Adipocyte (in vitro differentiated cells): ENCODE measurements at regions not wholly inside any gene's neighbourhood (a gene's known extent, or its start where the extent isn't known, plus 50 kb on each side); places are given as distances from the start of the nearest gene placed in this dataset.

Experiments
- DNase-seq: peaks from one replicate; pipeline ENCODE4 v3.0.0-alpha.2; 2015; ENCODE audit warnings: low read depth
- H3K27me3 ChIP-seq: replicated peaks from 2 replicates; pipeline ENCODE4 v1.7.0; 2013; ENCODE audit warnings: mild to moderate bottlenecking, low read length, moderate library complexity; ENCODE audit not compliant: control insufficient read depth, insufficient read depth
- H3K36me3 ChIP-seq: 2 replicates; pipeline ENCODE4 v1.7.0; 2013; ENCODE audit warnings: low read length, mild to moderate bottlenecking, moderate library complexity; ENCODE audit not compliant: control insufficient read depth, insufficient read depth, severe bottlenecking
- H3K4me1 ChIP-seq: 2 replicates; pipeline ENCODE4 v1.7.0; 2013; ENCODE audit warnings: mild to moderate bottlenecking, low read length, moderate library complexity; ENCODE audit not compliant: control insufficient read depth, insufficient read depth
- H3K4me3 ChIP-seq: 2 replicates; pipeline ENCODE4 v1.7.0; 2013; ENCODE audit warnings: mild to moderate bottlenecking, low read length, moderate library complexity
- H3K9ac ChIP-seq: 2 replicates; pipeline ENCODE4 v1.7.0; 2013; ENCODE audit warnings: mild to moderate bottlenecking, low read length, moderate library complexity
- H3K9me3 ChIP-seq: 2 replicates; pipeline ENCODE4 v1.7.0; 2013; ENCODE audit warnings: mild to moderate bottlenecking, low read length, moderate library complexity; ENCODE audit not compliant: control insufficient read depth

DNA sequence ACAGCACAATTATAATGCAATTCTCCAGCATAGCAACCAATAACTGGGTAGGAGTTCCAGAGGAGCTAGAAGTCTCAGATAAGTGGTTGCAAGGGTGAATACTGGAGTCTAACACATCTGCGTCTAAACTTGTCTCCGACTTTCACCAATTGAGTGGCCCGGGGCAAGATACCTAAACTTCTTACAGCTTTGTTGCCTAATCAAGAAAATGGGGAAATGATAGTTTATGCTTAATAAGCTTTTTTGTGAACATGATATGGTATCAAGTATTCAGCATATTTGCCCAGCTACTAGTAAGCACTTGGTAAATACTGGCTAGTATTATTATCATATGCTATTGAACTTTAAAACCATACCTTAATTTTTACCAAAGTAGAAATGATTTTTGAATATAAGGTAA is 183.5 kb downstream of the KCNJ2 start:
- Histone ChIP-seq H3K4me3 (no peak overlapping the region), H3K27me3 (no peaks in the 10 kb centered on the region), H3K9me3 (no peaks in the 10 kb centered on the region), H3K9ac (no peak overlapping the region), H3K4me1 (peaks cover 13% of the 10 kb centered on the region), H3K36me3 (no peaks in the 10 kb centered on the region)
- DNase-seq = no peak

DNA sequence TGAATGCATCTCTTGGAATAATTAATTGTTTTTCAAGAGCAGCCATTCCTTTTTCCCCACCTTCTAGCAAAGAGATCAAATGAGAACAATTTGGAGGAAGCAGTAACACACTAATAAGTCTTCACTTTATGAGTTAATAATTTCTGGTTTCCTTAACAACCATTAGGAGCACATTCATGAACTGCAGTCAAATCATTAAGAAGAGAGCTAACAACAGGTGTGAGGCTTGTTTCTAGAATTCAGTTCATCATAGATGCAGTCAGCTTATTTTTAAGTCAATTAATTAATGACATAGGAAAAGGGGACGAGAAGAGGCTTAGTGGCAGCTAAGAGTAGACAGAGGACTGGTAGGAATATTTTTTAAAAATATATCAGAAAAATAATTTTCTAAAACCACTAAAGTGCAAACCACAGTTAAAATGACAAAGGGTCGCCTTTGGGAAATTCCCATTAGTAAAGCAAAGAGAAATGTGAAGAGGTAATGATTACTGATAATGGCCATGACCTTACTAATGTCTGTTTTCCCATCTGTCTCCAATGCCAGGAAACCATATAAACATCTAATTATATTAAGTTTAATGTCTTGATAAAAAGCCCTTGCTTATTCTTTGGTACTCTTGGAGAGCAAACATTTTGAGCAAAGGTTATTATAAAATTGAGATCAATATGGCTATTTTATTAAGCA is 184.2 kb downstream of the KCNJ2 start:
- H3K9ac ChIP-seq = no peak overlapping the region
- DNase-seq = no peak
- peaks cover 13% of the 10 kb centered on the region for H3K4me1 ChIP-seq
- no peaks in the 10 kb centered on the region for H3K27me3 ChIP-seq
- H3K4me3 ChIP-seq = no peak overlapping the region
- no peaks in the 10 kb centered on the region for H3K36me3 ChIP-seq
- H3K9me3 ChIP-seq = no peaks in the 10 kb centered on the region

GRCh38 chr17:70355185-70355584 is 185.9 kb downstream of the KCNJ2 start:
- Histone ChIP-seq H3K4me1 (peaks cover 13% of the 10 kb centered on the region), H3K9ac (no peak overlapping the region), H3K9me3 (no peaks in the 10 kb centered on the region), H3K27me3 (no peaks in the 10 kb centered on the region), H3K4me3 (no peak overlapping the region), H3K36me3 (no peaks in the 10 kb centered on the region)
- DNase-seq = no peak

DNA sequence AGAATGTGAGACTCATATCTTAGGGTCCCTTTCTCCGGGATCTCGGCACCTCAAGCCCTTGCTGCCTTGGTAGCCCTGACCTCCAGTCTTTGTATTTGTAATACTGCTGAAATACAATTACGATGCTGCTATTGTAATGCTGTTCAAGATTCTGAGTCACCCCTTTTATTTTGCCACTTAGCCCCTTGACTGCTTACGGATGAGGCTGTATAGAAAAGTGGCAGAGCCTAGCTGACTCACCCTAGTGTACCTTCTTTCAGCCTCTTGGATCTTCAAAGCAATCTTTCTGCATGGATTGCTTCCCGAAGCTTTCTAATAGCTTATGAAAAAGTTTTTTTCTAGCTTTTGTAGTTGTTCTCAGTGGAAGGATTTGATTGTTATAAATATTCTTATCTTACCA is 187.9 kb downstream of the KCNJ2 start:
- Histone ChIP-seq H3K36me3 (no peaks in the 10 kb centered on the region), H3K4me1 (peaks cover 13% of the 10 kb centered on the region), H3K9ac (no peak overlapping the region), H3K27me3 (no peaks in the 10 kb centered on the region), H3K9me3 (no peaks in the 10 kb centered on the region), H3K4me3 (no peak overlapping the region)
- no peak for DNase-seq

- H3K4me3 ChIP-seq = no peak overlapping the region
- no peak overlapping the region for H3K9ac ChIP-seq
- no peaks in the 10 kb centered on the region for H3K27me3 ChIP-seq
- H3K4me1 ChIP-seq = no peaks in the 10 kb centered on the region
- H3K9me3 ChIP-seq = no peaks in the 10 kb centered on the region
- no peaks in the 10 kb centered on the region for H3K36me3 ChIP-seq
- DNase-seq = no peak
Measured at GRCh38 chr17:70365091-70365583, 195.8 kb downstream of the KCNJ2 start.

DNA sequence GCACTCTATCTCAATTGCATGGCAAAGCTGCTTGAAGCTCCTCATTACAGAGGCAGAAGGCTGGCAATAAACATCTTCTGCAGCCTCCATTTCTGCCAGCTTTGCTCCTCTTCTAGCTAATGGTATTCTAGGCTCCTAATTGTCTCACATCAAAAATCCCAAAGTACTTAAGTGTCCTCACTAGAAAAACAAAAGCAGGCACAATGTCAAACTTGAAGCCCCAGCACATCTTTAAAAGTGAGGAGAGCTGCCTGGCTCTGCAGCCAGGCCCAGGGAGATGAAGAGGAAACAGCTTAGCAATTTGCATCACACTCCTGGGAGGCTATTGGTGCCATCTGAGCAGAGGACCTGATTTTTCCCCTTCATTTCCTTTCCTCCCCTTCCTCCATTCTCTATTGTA is 197.1 kb downstream of the KCNJ2 start:
- H3K9me3 ChIP-seq = no peaks in the 10 kb centered on the region
- no peak overlapping the region for H3K4me3 ChIP-seq
- no peaks in the 10 kb centered on the region for H3K4me1 ChIP-seq
- DNase-seq = no peak
- H3K36me3 ChIP-seq = no peaks in the 10 kb centered on the region
- no peaks in the 10 kb centered on the region for H3K27me3 ChIP-seq
- no peak overlapping the region for H3K9ac ChIP-seq

GRCh38 chr17:70368011-70368410 is 198.7 kb downstream of the KCNJ2 start:
- DNase-seq = no peak
- no peak overlapping the region for H3K9ac ChIP-seq
- H3K36me3 ChIP-seq = no peaks in the 10 kb centered on the region
- no peaks in the 10 kb centered on the region for H3K4me1 ChIP-seq
- no peaks in the 10 kb centered on the region for H3K9me3 ChIP-seq
- H3K4me3 ChIP-seq = no peak overlapping the region
- no peaks in the 10 kb centered on the region for H3K27me3 ChIP-seq

GRCh38 chr17:70369391-70369790 is 200.1 kb downstream of the KCNJ2 start:
- no peaks in the 10 kb centered on the region for H3K36me3 ChIP-seq
- no peaks in the 10 kb centered on the region for H3K27me3 ChIP-seq
- H3K4me1 ChIP-seq = no peaks in the 10 kb centered on the region
- no peak overlapping the region for H3K9ac ChIP-seq
- H3K4me3 ChIP-seq = no peak overlapping the region
- DNase-seq = no peak
- no peaks in the 10 kb centered on the region for H3K9me3 ChIP-seq

DNA sequence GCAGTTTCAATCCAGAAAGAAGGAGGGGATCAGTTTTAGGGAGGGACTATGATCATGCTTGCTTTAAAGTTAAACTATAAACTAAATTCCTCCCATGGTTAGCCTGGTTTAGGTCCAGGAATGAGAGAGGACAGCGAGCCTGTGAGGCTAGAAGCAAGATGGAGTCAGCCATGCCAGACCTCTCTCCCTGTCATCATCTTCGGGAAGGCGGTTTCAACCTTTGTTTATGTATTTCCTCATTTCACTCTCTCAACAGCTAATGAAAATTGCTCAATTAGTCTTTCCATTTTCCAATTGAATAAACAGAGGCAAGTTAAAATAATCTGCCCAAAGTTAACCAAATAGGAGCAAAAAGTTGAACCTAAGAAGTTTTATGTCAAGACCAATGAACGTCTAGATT is 201.5 kb downstream of the KCNJ2 start:
- H3K9me3 ChIP-seq = no peaks in the 10 kb centered on the region
- no peak for DNase-seq
- no peaks in the 10 kb centered on the region for H3K4me1 ChIP-seq
- H3K4me3 ChIP-seq = no peak overlapping the region
- H3K36me3 ChIP-seq = no peaks in the 10 kb centered on the region
- H3K9ac ChIP-seq = no peak overlapping the region
- H3K27me3 ChIP-seq = no peaks in the 10 kb centered on the region

- Histone ChIP-seq H3K9ac (no peak overlapping the region), H3K36me3 (no peaks in the 10 kb centered on the region), H3K4me3 (no peak overlapping the region), H3K9me3 (no peaks in the 10 kb centered on the region), H3K4me1 (no peaks in the 10 kb centered on the region), H3K27me3 (no peaks in the 10 kb centered on the region)
- no peak for DNase-seq
Measured at GRCh38 chr17:70373369-70373768, 204.0 kb downstream of the KCNJ2 start.

DNA sequence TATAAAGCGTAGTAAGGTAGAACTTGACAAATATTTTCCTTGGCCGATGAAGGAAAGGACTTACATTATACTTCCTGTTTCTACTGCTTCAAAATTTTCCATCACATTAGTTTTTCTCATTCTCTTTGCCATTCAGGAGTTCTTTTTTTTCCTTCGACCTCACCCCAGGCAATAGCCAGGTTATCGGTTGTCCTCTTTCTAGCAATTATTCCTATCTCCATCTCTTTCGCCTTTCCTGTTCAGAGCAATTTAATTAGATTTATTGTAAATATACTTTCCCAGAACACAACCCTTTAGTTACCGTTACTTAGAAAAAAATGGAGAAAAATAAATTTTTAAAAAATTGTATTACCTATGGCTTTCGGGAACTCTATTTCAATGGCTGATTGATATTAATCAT is 205.2 kb downstream of the KCNJ2 start:
- H3K4me1 ChIP-seq = no peaks in the 10 kb centered on the region
- H3K9me3 ChIP-seq = no peaks in the 10 kb centered on the region
- H3K36me3 ChIP-seq = no peaks in the 10 kb centered on the region
- DNase-seq = no peak
- no peaks in the 10 kb centered on the region for H3K27me3 ChIP-seq
- H3K4me3 ChIP-seq = no peak overlapping the region
- no peak overlapping the region for H3K9ac ChIP-seq

DNA sequence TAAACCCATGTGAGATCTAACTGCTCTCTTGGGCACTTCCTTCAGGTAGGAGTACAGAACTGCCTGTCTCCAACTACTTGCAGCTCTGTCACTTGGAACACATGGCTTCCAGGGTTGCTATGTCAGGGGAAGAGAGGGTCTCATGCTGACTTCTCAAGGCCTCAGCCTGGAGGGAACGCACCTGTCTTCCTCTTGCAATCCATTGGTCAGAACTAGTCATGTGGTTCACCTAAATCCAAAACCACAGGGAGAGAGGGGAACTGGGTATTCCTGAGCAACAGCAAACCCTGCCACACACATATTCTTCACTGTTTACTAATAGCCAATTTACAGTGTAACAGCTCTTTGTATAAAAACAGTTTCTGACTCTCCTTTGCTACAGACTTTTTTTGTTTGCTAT is 206.1 kb downstream of the KCNJ2 start:
- DNase-seq = no peak
- Histone ChIP-seq H3K9ac (no peak overlapping the region), H3K27me3 (no peaks in the 10 kb centered on the region), H3K36me3 (no peaks in the 10 kb centered on the region), H3K4me1 (no peaks in the 10 kb centered on the region), H3K9me3 (no peaks in the 10 kb centered on the region), H3K4me3 (no peak overlapping the region)
